GM12878 (cell line): ENCODE measurements at regions not wholly inside any gene's neighbourhood (a gene's known extent, or its start where the extent isn't known, plus 50 kb on each side); places are given as distances from the start of the nearest gene placed in this dataset.

Experiments used
- ATAC-seq: fragments of 200-7000 bp; cut with Tn5 transposase; 3 replicates; pipeline ENCODE4 v1.9.1; 2020; ENCODE audit warnings: mild to moderate bottlenecking, moderate library complexity
- BruUV-seq: library from RNA; stranded (reverse); fragments of 400-500 nt; replicated peaks from 2 replicates; lab custom pipeline; 2021; lab: Mats Ljungman, UMichigan
- CTCF ChIA-PET: fragments of 300-600 bp; sonication (Branson Sonifier 250); formaldehyde crosslinking; extraction: SDS; loops from one replicate; lab custom pipeline; 2021; ENCODE audit warnings: inconsistent platforms; lab: Yijun Ruan, JAX
- POLR2A ChIA-PET: fragments of 350-600 bp; formaldehyde crosslinking; extraction: SDS; loops from one replicate; lab custom pipeline; 2021; ENCODE audit warnings: inconsistent platforms; lab: Charles Lee
- RAD21 ChIA-PET: fragments of 300-600 bp; sonication (Branson Sonifier 250); formaldehyde crosslinking; loops from one replicate; lab custom pipeline; 2023; ENCODE audit warnings: antibody characterized with exemption; ENCODE audit not compliant: unreplicated experiment; lab: Charles Lee
- SMC1A ChIA-PET: fragments of 300-600 bp; sonication (Branson Sonifier 250); formaldehyde crosslinking; loops from one replicate; lab custom pipeline; 2023; ENCODE audit not compliant: unreplicated experiment, uncharacterized antibody; lab: Charles Lee
- DNase-seq: peaks from one replicate; pipeline ENCODE4 v3.0.0-alpha.2; 2011; ENCODE audit warnings: low read depth, low spot score
- FAIRE-seq: peaks from 3 replicates; lab custom pipeline; 2011; peaks lifted over from hg19 to GRCh38; lab: Jason Lieb, UNC
- H2AFZ ChIP-seq: 2 replicates; pipeline ENCODE4 v1.6.0; 2011; ENCODE audit warnings: low read depth, low read length, control low read depth; ENCODE audit not compliant: control insufficient read depth
- H3K27ac ChIP-seq: 2 replicates; pipeline ENCODE4 v1.5.1; 2011; ENCODE audit warnings: control low read depth; ENCODE audit not compliant: control insufficient read depth, insufficient read depth
- H3K27me3 ChIP-seq, 2 experiments: replicated peaks in 1 of 2; 2 replicates each; pipeline versions ENCODE4 v1.6.0 to v1.6.1; 2011; ENCODE audit warnings: low read length in 1 of 2; ENCODE audit not compliant: control insufficient read depth in 2 of 2, insufficient read depth in 2 of 2
- H3K36me3 ChIP-seq, 2 experiments: 2 replicates each; pipeline ENCODE4 v1.5.1; 2011; ENCODE audit warnings: low read length in 1 of 2; ENCODE audit not compliant: control insufficient read depth in 2 of 2, insufficient read depth in 2 of 2
- H3K4me1 ChIP-seq: 2 replicates; pipeline ENCODE4 v1.6.1; 2011; ENCODE audit warnings: mild to moderate bottlenecking, low read length, moderate library complexity, mixed read lengths; ENCODE audit not compliant: control insufficient read depth, insufficient read depth
- H3K4me2 ChIP-seq: 2 replicates; pipeline ENCODE4 v1.6.0; 2011; ENCODE audit warnings: control low read depth; ENCODE audit not compliant: control insufficient read depth, insufficient read depth
- H3K4me3 ChIP-seq: fragments of 200-600 bp; sonication (generic); 2 replicates; pipeline ENCODE4 v1.5.1; 2016
- H3K79me2 ChIP-seq: 2 replicates; pipeline ENCODE4 v1.6.0; 2011; ENCODE audit warnings: low read length; ENCODE audit not compliant: control insufficient read depth, insufficient read depth
- H3K9ac ChIP-seq: 2 replicates; pipeline ENCODE4 v1.8.0; 2011; ENCODE audit warnings: low read length, control low read depth, mixed read lengths; ENCODE audit not compliant: control insufficient read depth, insufficient read depth
- H3K9me3 ChIP-seq: replicated peaks from 3 replicates; pipeline ENCODE4 v1.5.1; 2011; ENCODE audit warnings: mild to moderate bottlenecking, low read length; ENCODE audit not compliant: control insufficient read depth, insufficient read depth
- H4K20me1 ChIP-seq: 2 replicates; pipeline ENCODE4 v1.6.0; 2011; ENCODE audit not compliant: control insufficient read depth, insufficient read depth
- CEBPB ChIP-seq, 2 experiments: fragments of 150-350 bp in 1 of 2; IDR thresholded peaks; 2 replicates each; pipeline ENCODE4 v1.6.1; 2012 to 2014; ENCODE audit warnings: low read depth in 2 of 2, low read length in 2 of 2, borderline replicate concordance in 1 of 2, inconsistent platforms in 1 of 2
- CHD2 ChIP-seq: IDR thresholded peaks from 2 replicates; pipeline ENCODE4 v1.6.1; 2011; ENCODE audit warnings: low read depth, low read length, improper control_type of control experiment, borderline replicate concordance
- EED ChIP-seq: sonication (generic); IDR thresholded peaks from 2 replicates; pipeline ENCODE4 v1.6.1; 2016; ENCODE audit warnings: antibody characterized with exemption, low read depth
- IKZF1 ChIP-seq: fragments of 450-650 bp; conservative IDR thresholded peaks from 2 replicates; pipeline ENCODE4 v1.6.1; 2017; ENCODE audit warnings: antibody characterized with exemption, mild to moderate bottlenecking
- JUND ChIP-seq: IDR thresholded peaks from 2 replicates; pipeline ENCODE4 v1.6.1; 2012; ENCODE audit warnings: low read depth, mild to moderate bottlenecking, low read length, improper control_type of control experiment, moderate library complexity
- MXI1 ChIP-seq: fragments of 150-350 bp; IDR thresholded peaks from 2 replicates; pipeline ENCODE4 v1.6.1; 2011; ENCODE audit warnings: low read depth, mild to moderate bottlenecking, inconsistent platforms, low read length, improper control_type of control experiment
- NFYA ChIP-seq: IDR thresholded peaks from 2 replicates; pipeline ENCODE4 v1.6.1; 2011; ENCODE audit warnings: low read depth, mild to moderate bottlenecking, low read length, improper control_type of control experiment, borderline replicate concordance
- POLR2A ChIP-seq: IDR thresholded peaks from 2 replicates; pipeline ENCODE4 v1.6.1; 2011; ENCODE audit warnings: low read depth, mild to moderate bottlenecking, low read length
- RELA ChIP-seq: fragments of 450-650 bp; IDR thresholded peaks from 2 replicates; pipeline ENCODE4 v1.8.0; 2014; ENCODE audit warnings: borderline replicate concordance; ENCODE audit not compliant: partially characterized antibody
- SRF ChIP-seq, 2 experiments: IDR thresholded peaks; 2 replicates each; pipeline ENCODE4 v1.6.1; 2011; ENCODE audit warnings: low read depth in 2 of 2, low read length in 2 of 2, mild to moderate bottlenecking in 1 of 2, moderate library complexity in 1 of 2
- TCF7 ChIP-seq: IDR thresholded peaks from 2 replicates; pipeline ENCODE4 v1.6.1; 2014; ENCODE audit warnings: antibody characterized with exemption, borderline replicate concordance
- ZZZ3 ChIP-seq: IDR thresholded peaks from 2 replicates; pipeline ENCODE4 v1.6.1; 2011; ENCODE audit warnings: low read depth; ENCODE audit not compliant: control insufficient read depth, insufficient read length
- WGBS: methylation state at CpG from one replicate; pipeline ENCODE4 v1.1.6; 2016; ENCODE audit warnings: low lambda C conversion rate; ENCODE audit not compliant: insufficient replicate concordance, insufficient coverage; ENCODE audit errors: missing lambda C conversion rate; 5-methylcytosine and 5-hydroxymethylcytosine counted together
- in situ Hi-C: fragments of 300-500 bp; cut with MboI; formaldehyde crosslinking; loops from 9 replicates; pipeline ENCODE4 v1.14.3; 2018; ENCODE audit warnings: mixed read lengths
- intact Hi-C: fragments of 100-400 bp; cut with micrococcal nuclease; formaldehyde crosslinking; loops from one replicate; pipeline ENCODE4 v1.14.2; 2022; ENCODE audit not compliant: unreplicated experiment
- TF ChIP-seq, protein P1 (sequence below): IDR thresholded peaks from 2 replicates; pipeline ENCODE4 v1.6.1; 2011; ENCODE audit warnings: low read depth, mild to moderate bottlenecking, low read length, moderate library complexity, borderline replicate concordance; ENCODE audit errors: extremely low read depth
- TF ChIP-seq, protein P2 (sequence below): fragments of 450-650 bp; formaldehyde crosslinking; IDR thresholded peaks from 2 replicates; pipeline ENCODE4 v1.4.0; 2022; ENCODE audit warnings: mild to moderate bottlenecking, moderate library complexity
- TF ChIP-seq, protein P3 (sequence below): fragments of 450-650 bp; IDR thresholded peaks from 2 replicates; pipeline ENCODE4 v1.6.1; 2018; ENCODE audit warnings: mild to moderate bottlenecking, low read depth, moderate library complexity; ENCODE audit not compliant: partially characterized antibody

DNA sequence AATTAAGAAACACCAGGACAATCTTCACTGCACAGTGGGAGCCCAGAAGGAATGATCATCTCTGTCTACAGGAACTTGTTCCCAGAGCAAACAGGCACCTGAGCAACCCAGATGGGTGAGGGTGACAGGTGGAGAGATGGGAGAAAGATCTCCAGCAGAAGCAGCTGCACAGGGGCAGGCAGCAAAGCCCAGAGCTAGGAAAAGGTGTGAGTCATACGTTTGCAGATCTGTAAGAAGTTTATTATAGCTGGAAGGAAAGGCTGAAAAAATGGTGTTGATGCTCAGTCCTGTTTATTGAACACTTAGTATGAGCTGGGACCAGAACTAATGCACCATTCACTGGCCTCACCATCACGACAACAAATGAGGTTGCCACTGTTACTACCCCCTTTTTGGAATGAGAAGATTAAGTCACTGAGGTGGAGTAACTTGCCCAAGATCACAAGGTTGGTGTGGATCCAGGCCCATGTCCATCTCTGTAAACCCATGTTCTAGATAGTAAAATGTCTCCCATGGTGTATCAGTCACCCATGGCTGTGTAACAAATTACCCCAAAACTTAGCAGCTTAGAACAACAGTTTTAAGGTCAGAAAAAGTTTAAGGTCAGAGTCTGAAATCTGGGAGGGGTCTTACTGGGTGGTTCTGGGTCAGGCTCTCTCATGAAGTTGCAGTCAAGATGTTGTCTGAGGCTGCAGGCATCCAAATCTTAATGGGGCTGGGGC is 506.9 kb downstream of the RPS24 start (continued):
- no peak for TF ChIP-seq SRF (IDR thresholded peaks at IDR 0.05; ENCODE audit: low read depth in 2 of 2, low read length in 2 of 2)
- TF ChIP-seq, protein P1, sequence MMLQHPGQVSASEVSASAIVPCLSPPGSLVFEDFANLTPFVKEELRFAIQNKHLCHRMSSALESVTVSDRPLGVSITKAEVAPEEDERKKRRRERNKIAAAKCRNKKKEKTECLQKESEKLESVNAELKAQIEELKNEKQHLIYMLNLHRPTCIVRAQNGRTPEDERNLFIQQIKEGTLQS: no peak
- TF ChIP-seq MXI1: no peak

DNA sequence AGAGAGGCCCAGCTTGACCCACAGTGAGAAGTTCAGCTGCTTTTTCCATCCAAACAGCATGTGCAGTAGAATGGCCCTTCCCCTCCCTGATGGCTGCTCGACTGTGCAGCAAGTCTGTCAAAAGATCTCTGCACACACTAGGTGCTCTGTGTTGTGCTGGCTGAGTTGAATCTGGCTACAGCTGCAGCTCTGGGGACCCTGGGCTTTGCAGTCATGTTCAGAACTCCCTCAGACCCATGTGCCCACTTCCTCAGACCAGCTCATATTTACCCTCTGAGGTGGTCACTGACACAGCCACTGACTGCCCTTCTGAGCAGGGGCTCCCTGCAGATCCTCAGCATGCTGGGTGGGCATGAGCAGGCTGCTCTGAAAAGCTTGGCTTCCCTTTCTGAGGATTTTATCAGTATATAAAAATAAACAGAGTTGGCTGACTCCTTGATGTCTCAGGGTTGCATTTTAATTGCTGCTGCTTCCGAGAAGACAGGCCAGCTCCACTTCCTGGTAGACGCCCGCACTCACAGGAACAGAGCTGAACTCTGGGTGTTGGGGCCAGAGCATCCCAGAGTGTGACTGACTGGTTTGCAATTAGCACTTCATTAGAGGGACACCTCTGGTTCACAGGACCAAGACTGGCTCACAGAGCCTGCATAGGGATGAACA is 507.9 kb downstream of the RPS24 start:
- FAIRE-seq: no peak
- intact Hi-C loops: no loop called here
- in situ Hi-C loops: no loop called here
- TF ChIP-seq, protein P2, sequence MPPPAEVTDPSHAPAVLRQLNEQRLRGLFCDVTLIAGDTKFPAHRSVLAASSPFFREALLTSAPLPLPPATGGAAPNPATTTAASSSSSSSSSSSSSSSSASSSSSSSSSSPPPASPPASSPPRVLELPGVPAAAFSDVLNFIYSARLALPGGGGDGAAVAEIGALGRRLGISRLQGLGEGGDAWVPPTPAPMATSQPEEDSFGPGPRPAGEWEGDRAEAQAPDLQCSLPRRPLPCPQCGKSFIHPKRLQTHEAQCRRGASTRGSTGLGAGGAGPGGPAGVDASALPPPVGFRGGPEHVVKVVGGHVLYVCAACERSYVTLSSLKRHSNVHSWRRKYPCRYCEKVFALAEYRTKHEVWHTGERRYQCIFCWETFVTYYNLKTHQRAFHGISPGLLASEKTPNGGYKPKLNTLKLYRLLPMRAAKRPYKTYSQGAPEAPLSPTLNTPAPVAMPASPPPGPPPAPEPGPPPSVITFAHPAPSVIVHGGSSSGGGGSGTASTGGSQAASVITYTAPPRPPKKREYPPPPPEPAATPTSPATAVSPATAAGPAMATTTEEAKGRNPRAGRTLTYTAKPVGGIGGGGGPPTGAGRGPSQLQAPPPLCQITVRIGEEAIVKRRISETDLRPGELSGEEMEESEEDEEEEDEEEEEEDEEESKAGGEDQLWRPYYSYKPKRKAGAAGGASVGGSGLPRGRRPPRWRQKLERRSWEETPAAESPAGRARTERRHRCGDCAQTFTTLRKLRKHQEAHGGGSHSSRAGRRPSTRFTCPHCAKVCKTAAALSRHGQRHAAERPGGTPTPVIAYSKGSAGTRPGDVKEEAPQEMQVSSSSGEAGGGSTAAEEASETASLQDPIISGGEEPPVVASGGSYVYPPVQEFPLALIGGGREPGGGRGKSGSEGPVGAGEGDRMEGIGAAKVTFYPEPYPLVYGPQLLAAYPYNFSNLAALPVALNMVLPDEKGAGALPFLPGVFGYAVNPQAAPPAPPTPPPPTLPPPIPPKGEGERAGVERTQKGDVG (CRISPR knock-in tag): no peak
- TF ChIP-seq CEBPB (IDR thresholded peaks at IDR 0.05; ENCODE audit: borderline replicate concordance in 1 of 2, low read depth in 2 of 2, low read length in 2 of 2) (no peak), POLR2A (no peak), JUND (no peak), RELA (no peak), EED (no peak), NFYA (no peak), TCF7 (no peak), CHD2 (no peak), ZZZ3 (no peak), IKZF1 (no peak)
- TF ChIP-seq, protein P3, sequence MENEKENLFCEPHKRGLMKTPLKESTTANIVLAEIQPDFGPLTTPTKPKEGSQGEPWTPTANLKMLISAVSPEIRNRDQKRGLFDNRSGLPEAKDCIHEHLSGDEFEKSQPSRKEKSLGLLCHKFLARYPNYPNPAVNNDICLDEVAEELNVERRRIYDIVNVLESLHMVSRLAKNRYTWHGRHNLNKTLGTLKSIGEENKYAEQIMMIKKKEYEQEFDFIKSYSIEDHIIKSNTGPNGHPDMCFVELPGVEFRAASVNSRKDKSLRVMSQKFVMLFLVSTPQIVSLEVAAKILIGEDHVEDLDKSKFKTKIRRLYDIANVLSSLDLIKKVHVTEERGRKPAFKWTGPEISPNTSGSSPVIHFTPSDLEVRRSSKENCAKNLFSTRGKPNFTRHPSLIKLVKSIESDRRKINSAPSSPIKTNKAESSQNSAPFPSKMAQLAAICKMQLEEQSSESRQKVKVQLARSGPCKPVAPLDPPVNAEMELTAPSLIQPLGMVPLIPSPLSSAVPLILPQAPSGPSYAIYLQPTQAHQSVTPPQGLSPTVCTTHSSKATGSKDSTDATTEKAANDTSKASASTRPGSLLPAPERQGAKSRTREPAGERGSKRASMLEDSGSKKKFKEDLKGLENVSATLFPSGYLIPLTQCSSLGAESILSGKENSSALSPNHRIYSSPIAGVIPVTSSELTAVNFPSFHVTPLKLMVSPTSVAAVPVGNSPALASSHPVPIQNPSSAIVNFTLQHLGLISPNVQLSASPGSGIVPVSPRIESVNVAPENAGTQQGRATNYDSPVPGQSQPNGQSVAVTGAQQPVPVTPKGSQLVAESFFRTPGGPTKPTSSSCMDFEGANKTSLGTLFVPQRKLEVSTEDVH: no peak
- TF ChIP-seq, protein P1: no peak

More for the DNA sequence above, 507.9 kb downstream of the RPS24 start:
- Histone ChIP-seq H3K4me2 (no peak overlapping the region), H3K79me2 (no peaks in the 10 kb centered on the region), H3K36me3 (no peaks in the 10 kb centered on the region), H3K9ac (no peak overlapping the region), H3K9me3 (no peaks in the 10 kb centered on the region), H2AFZ (no peak overlapping the region), H4K20me1 (no peaks in the 10 kb centered on the region), H3K4me1 (no peaks in the 10 kb centered on the region), H3K27me3 (no peaks in the 10 kb centered on the region; a peak in 2 of 4 replicates), H3K4me3 (no peak overlapping the region), H3K27ac (no peak overlapping the region)
- DNase-seq (no peak), ATAC-seq (no peak)
- ChIA-PET POLR2A (no interaction called here), RAD21 (no interaction called here), SMC1A (no interaction called here), CTCF (no interaction called here)
- 17% methylated on average over 4 of the region's 4 CpGs for WGBS
- BruUV-seq: no TSS peak
